Vagina (tissue), 2 donors: ENCODE measurements at regions not wholly inside any gene's neighbourhood (a gene's known extent, or its start where the extent isn't known, plus 50 kb on each side); places are given as distances from the start of the nearest gene placed in this dataset.

Experiments
- POLR2A ChIP-seq, 2 donors: fragments of 450-650 bp; IDR thresholded peaks; one replicate each; pipeline ENCODE4 v1.6.1; 2017; ENCODE audit warnings: antibody characterized with exemption in 2 of 2, mild to moderate bottlenecking in 2 of 2, moderate library complexity in 2 of 2
- POLR2AphosphoS5 ChIP-seq, 2 donors: sonication (generic); formaldehyde crosslinking; IDR thresholded peaks; one replicate each; pipeline ENCODE4 v1.9.0; 2017; ENCODE audit warnings: antibody characterized with exemption in 2 of 2, mild to moderate bottlenecking in 2 of 2, low read depth in 1 of 2; ENCODE audit not compliant: insufficient read depth in 1 of 2

- TF ChIP-seq POLR2A (IDR thresholded peaks at IDR 0.05) (no peak), POLR2AphosphoS5 (IDR thresholded peaks at IDR 0.05; ENCODE audit: insufficient read depth in 1 of 2, low read depth in 1 of 2) (no peak)
These were observed 241.6 kb upstream of the AZI2 start for GRCh38 chr3:28590216-28590615.
